Liver (tissue), 8 donors: ENCODE measurements at regions not wholly inside any gene's neighbourhood (a gene's known extent, or its start where the extent isn't known, plus 50 kb on each side); places are given as distances from the start of the nearest gene placed in this dataset.

Experiments
- DNase-seq: peaks from one replicate; pipeline ENCODE4 v3.0.0-alpha.2; 2017; ENCODE audit warnings: low spot score
- H3K27ac ChIP-seq, 2 donors: one replicate each; pipeline ENCODE4 v1.7.0; 2013; ENCODE audit warnings: inconsistent platforms in 2 of 2, low read length in 2 of 2, control low read depth in 1 of 2, low read depth in 1 of 2, mild to moderate bottlenecking in 1 of 2
- H3K27me3 ChIP-seq, 4 donors: one replicate each; pipeline versions ENCODE4 v1.6.1 to v1.7.0; 2013; ENCODE audit warnings: low read length in 3 of 4, inconsistent platforms in 1 of 4, mild to moderate bottlenecking in 1 of 4, moderate library complexity in 1 of 4; ENCODE audit not compliant: control insufficient read depth in 4 of 4, insufficient read depth in 4 of 4
- H3K36me3 ChIP-seq, 4 donors: one replicate each; pipeline versions ENCODE4 v1.6.1 to v1.7.0; 2013; ENCODE audit warnings: low read length in 3 of 4, mild to moderate bottlenecking in 3 of 4, low read depth in 1 of 4, moderate library complexity in 1 of 4; ENCODE audit not compliant: control insufficient read depth in 4 of 4, insufficient read depth in 3 of 4
- H3K4me1 ChIP-seq, 4 donors: one replicate each; pipeline versions ENCODE4 v1.6.1 to v1.7.0; 2013; ENCODE audit warnings: low read length in 3 of 4, mild to moderate bottlenecking in 3 of 4, moderate library complexity in 1 of 4; ENCODE audit not compliant: control insufficient read depth in 4 of 4, insufficient read depth in 4 of 4
- H3K4me3 ChIP-seq, 3 donors: one replicate each; pipeline versions ENCODE4 v1.6.1 to v1.7.0; 2013; ENCODE audit warnings: low read length in 3 of 3, control low read depth in 1 of 3, low read depth in 1 of 3, mild to moderate bottlenecking in 1 of 3
- H3K9ac ChIP-seq, 2 donors: one replicate each; pipeline ENCODE4 v1.7.0; 2013; ENCODE audit warnings: low read length in 2 of 2, mild to moderate bottlenecking in 2 of 2, moderate library complexity in 2 of 2, control low read depth in 1 of 2, low read depth in 1 of 2
- H3K9me3 ChIP-seq, 4 donors: one replicate each; pipeline versions ENCODE4 v1.6.1 to v1.7.0; 2013; ENCODE audit warnings: low read length in 3 of 4; ENCODE audit not compliant: control insufficient read depth in 4 of 4
- ATF3 ChIP-seq: IDR thresholded peaks from 2 replicates; pipeline ENCODE4 v1.6.1; 2016; ENCODE audit warnings: antibody characterized with exemption
- CTCF ChIP-seq: fragments of 150-350 bp; IDR thresholded peaks from 2 replicates; pipeline ENCODE4 v1.5.1; 2017; ENCODE audit warnings: improper control_type of control experiment, low read depth, low read length; ENCODE audit not compliant: missing input control
- EGR1 ChIP-seq, 2 donors: IDR thresholded peaks; 2 replicates each; pipeline ENCODE4 v1.6.1; 2016 to 2018; ENCODE audit warnings: antibody characterized with exemption in 2 of 2, low read depth in 2 of 2
- FOXA1 ChIP-seq: IDR thresholded peaks from 2 replicates; pipeline ENCODE4 v1.6.1; 2016; ENCODE audit warnings: antibody characterized with exemption
- FOXA2 ChIP-seq: IDR thresholded peaks from 2 replicates; pipeline ENCODE4 v1.6.1; 2016; ENCODE audit warnings: antibody characterized with exemption
- GABPA ChIP-seq, 2 donors: IDR thresholded peaks in 1 of 2; conservative IDR thresholded peaks in 1 of 2; 2 replicates each; pipeline ENCODE4 v1.6.1; 2016; ENCODE audit warnings: antibody characterized with exemption in 2 of 2, mild to moderate bottlenecking in 1 of 2, moderate library complexity in 1 of 2
- HNF4A ChIP-seq, 2 donors: conservative IDR thresholded peaks; 2 replicates each; pipeline ENCODE4 v1.6.1; 2016; ENCODE audit warnings: antibody characterized with exemption in 2 of 2, mild to moderate bottlenecking in 2 of 2
- HNF4G ChIP-seq: IDR thresholded peaks from 2 replicates; pipeline ENCODE4 v1.6.1; 2016; ENCODE audit warnings: antibody characterized with exemption
- JUND ChIP-seq, 2 donors: IDR thresholded peaks; 2 replicates each; pipeline ENCODE4 v1.6.1; 2016; ENCODE audit warnings: antibody characterized with exemption in 2 of 2
- MAX ChIP-seq: IDR thresholded peaks from 2 replicates; pipeline ENCODE4 v1.6.1; 2016; ENCODE audit warnings: antibody characterized with exemption
- NR2F2 ChIP-seq: IDR thresholded peaks from 2 replicates; pipeline ENCODE4 v1.6.1; 2016; ENCODE audit warnings: antibody characterized with exemption
- RAD21 ChIP-seq, 2 donors: IDR thresholded peaks; 2 replicates each; pipeline ENCODE4 v1.6.1; 2016; ENCODE audit warnings: antibody characterized with exemption in 2 of 2, mild to moderate bottlenecking in 2 of 2
- REST ChIP-seq: IDR thresholded peaks from 2 replicates; pipeline ENCODE4 v1.6.1; 2016; ENCODE audit warnings: antibody characterized with exemption, mild to moderate bottlenecking
- RXRA ChIP-seq, 2 donors: IDR thresholded peaks; 2 replicates each; pipeline ENCODE4 v1.6.1; 2017 to 2018; ENCODE audit warnings: antibody characterized with exemption in 2 of 2, mild to moderate bottlenecking in 1 of 2
- SP1 ChIP-seq: IDR thresholded peaks from 2 replicates; pipeline ENCODE4 v1.6.1; 2018; ENCODE audit warnings: antibody characterized with exemption, mild to moderate bottlenecking
- TAF1 ChIP-seq: conservative IDR thresholded peaks from 2 replicates; pipeline ENCODE4 v1.6.1; 2016; ENCODE audit warnings: antibody characterized with exemption, mild to moderate bottlenecking
- YY1 ChIP-seq: IDR thresholded peaks from 2 replicates; pipeline ENCODE4 v1.6.1; 2016; ENCODE audit warnings: antibody characterized with exemption, mild to moderate bottlenecking
- ZBTB33 ChIP-seq: IDR thresholded peaks from 2 replicates; pipeline ENCODE4 v1.6.1; 2016; ENCODE audit warnings: antibody characterized with exemption
- WGBS: extraction: QIAGEN DNeasy Blood & Tissue Kit; methylation state at CpG from one replicate; pipeline ENCODE4 v1.1.7; 2013; 5-methylcytosine and 5-hydroxymethylcytosine counted together
- donor health status: healthy.
- donor health status: healthy.
- donor health status: healthy.
- donor health status: healthy.
- donor health status: healthy.

GRCh38 chr11:109317726-109318125, 104.3 kb upstream of the C11orf87 start:
- Histone ChIP-seq H3K9me3 (no peaks in the 10 kb centered on the region), H3K36me3 (no peaks in the 10 kb centered on the region), H3K4me3 (no peak overlapping the region), H3K9ac (no peak overlapping the region), H3K27me3 (no peaks in the 10 kb centered on the region), H3K27ac (no peak overlapping the region), H3K4me1 (no peaks in the 10 kb centered on the region)
- TF ChIP-seq HNF4G (no peak), YY1 (no peak), JUND (IDR thresholded peaks at IDR 0.05) (no peak), HNF4A (conservative IDR thresholded peaks at IDR 0.05) (no peak)
- no peak for DNase-seq
- 77% methylated on average over 1 of the region's 1 CpG for WGBS

GRCh38 chr11:109320595-109320994, 101.4 kb upstream of the C11orf87 start:
- no peak for DNase-seq
- Histone ChIP-seq H3K4me1 (no peaks in the 10 kb centered on the region), H3K9ac (no peak overlapping the region), H3K9me3 (no peaks in the 10 kb centered on the region), H3K36me3 (no peaks in the 10 kb centered on the region), H3K27me3 (no peaks in the 10 kb centered on the region), H3K27ac (no peak overlapping the region), H3K4me3 (no peak overlapping the region)
- WGBS, result 68% methylated on average over 1 of the region's 1 CpG
- TF ChIP-seq REST (no peak), MAX (no peak), NR2F2 (no peak), GABPA (IDR thresholded peaks at IDR 0.05 in 1 of 2, conservative IDR thresholded peaks at IDR 0.05 in 1 of 2) (no peak), EGR1 (IDR thresholded peaks at IDR 0.05; ENCODE audit: low read depth in 2 of 2) (no peak), SP1 (no peak), ATF3 (no peak), HNF4A (conservative IDR thresholded peaks at IDR 0.05) (no peak), RXRA (IDR thresholded peaks at IDR 0.05) (no peak), FOXA1 (no peak), RAD21 (IDR thresholded peaks at IDR 0.05) (no peak), YY1 (no peak), CTCF (no peak), TAF1 (no peak), JUND (IDR thresholded peaks at IDR 0.05) (no peak), FOXA2 (no peak), HNF4G (no peak), ZBTB33 (no peak)
